ENCODE measurements at regions not wholly inside any gene's neighbourhood (a gene's known extent, or its start where the extent isn't known, plus 50 kb on each side); places are given as distances from the start of the nearest gene placed in this dataset.

DNA sequence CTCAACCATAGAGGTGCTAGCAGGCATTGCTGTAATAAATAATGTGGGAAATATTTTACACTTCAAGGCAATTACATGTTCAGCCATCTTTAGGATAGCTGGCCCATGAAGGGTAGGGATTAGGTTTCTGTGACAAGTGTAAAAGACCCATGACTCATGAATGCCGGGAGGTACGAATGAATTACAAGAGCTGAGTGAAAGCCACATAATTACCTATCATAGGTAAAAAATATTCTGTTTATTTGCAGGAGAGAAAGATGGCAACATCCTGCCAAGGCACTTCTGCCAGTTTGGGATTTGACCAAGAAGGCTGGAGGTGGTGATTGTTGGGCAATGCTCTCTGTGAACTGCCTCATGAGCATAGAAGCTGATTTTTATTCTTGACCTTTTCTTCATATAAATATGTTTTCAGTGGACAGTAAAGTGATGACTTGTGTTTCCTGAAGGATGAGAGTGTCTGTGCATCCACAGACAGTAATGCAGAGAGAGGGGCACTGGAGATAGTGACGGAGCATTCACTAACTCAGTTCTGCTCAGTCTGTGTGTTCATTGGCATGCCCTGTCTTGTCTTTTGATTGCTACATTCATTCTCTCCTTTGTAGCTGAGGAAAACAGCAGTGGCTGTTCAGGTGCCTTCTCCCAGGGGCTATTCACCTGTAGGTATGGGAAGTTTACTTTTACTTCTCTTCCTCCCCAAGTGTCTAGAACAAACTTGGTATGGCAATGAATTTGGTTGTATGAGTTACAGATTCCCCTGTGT, 481.1 kb downstream of the TFAP2B start:
- no peak for DNase-seq (ENCODE audit: low spot score, unreplicated experiment)
- H3K27ac Mint-ChIP-seq = no peak overlapping the region
- no peaks in the 10 kb centered on the region for H3K36me3 Mint-ChIP-seq (ENCODE audit: insufficient read depth)
- no peaks in the 10 kb centered on the region for H3K9me3 Mint-ChIP-seq (ENCODE audit: low read depth)
- no peaks in the 10 kb centered on the region for H3K27me3 Mint-ChIP-seq
- no peak overlapping the region for H3K4me3 Mint-ChIP-seq (ENCODE audit: low read depth)
- TF ChIP-seq, protein P1, sequence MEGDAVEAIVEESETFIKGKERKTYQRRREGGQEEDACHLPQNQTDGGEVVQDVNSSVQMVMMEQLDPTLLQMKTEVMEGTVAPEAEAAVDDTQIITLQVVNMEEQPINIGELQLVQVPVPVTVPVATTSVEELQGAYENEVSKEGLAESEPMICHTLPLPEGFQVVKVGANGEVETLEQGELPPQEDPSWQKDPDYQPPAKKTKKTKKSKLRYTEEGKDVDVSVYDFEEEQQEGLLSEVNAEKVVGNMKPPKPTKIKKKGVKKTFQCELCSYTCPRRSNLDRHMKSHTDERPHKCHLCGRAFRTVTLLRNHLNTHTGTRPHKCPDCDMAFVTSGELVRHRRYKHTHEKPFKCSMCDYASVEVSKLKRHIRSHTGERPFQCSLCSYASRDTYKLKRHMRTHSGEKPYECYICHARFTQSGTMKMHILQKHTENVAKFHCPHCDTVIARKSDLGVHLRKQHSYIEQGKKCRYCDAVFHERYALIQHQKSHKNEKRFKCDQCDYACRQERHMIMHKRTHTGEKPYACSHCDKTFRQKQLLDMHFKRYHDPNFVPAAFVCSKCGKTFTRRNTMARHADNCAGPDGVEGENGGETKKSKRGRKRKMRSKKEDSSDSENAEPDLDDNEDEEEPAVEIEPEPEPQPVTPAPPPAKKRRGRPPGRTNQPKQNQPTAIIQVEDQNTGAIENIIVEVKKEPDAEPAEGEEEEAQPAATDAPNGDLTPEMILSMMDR (IDR thresholded peaks at IDR 0.05; ENCODE audit: unreplicated experiment) = no peak
- peaks cover 5% of the 10 kb centered on the region for H3K4me1 Mint-ChIP-seq (ENCODE audit: low read depth)

DNA sequence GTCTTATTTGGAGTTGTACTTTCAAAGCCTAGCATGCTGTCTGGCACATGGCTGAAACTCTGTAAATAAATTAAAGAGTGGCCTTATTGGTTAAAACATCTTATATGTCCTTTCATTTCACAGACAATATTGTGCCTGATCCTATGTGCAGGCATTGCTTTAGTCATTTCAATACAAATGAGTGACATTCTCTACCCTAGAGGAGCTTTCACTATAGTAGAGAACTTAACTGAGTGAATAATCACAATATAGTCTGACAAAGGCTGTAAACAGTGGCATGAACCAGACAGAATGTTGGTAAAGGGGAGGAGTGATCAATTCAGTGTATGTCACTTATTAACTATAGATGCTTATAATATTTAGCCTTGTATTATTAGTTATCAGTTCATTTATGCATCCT, 481.8 kb downstream of the TFAP2B start:
- Mint-ChIP-seq H3K9me3 (ENCODE audit: low read depth) (no peaks in the 10 kb centered on the region), H3K27me3 (no peaks in the 10 kb centered on the region), H3K4me3 (ENCODE audit: low read depth) (no peak overlapping the region), H3K36me3 (ENCODE audit: insufficient read depth) (no peaks in the 10 kb centered on the region), H3K27ac (no peak overlapping the region), H3K4me1 (ENCODE audit: low read depth) (peaks cover 2% of the 10 kb centered on the region)
- no peak for DNase-seq (ENCODE audit: low spot score, unreplicated experiment)
- TF ChIP-seq, protein P1 (IDR thresholded peaks at IDR 0.05; ENCODE audit: unreplicated experiment) = no peak

DNA sequence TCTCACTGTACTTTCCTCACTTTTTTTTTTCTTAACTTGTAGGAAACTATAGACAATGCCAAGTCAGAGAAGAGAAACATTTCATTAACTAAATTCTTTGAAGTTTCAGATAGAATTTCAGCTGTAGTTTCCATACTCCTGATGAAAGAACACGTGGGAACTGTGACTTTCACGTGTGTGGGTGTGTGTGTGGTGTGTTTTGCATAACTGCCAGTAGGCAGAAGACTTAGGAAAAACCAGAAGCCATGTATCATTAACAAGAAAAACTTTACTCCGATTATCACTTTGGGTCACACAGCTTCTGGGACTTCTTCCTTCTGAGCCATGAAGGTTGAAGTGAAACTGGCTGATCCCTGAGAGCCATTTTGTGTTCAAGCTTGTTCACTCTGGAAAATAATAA, 483.3 kb downstream of the TFAP2B start:
- Mint-ChIP-seq H3K4me3 (ENCODE audit: low read depth) (no peak overlapping the region), H3K27me3 (peaks cover 4% of the 10 kb centered on the region), H3K36me3 (ENCODE audit: insufficient read depth) (no peaks in the 10 kb centered on the region), H3K4me1 (ENCODE audit: low read depth) (no peaks in the 10 kb centered on the region), H3K27ac (no peak overlapping the region), H3K9me3 (ENCODE audit: low read depth) (no peaks in the 10 kb centered on the region)
- no peak for DNase-seq (ENCODE audit: low spot score, unreplicated experiment)
- TF ChIP-seq, protein P1 (IDR thresholded peaks at IDR 0.05; ENCODE audit: unreplicated experiment) = no peak

DNA sequence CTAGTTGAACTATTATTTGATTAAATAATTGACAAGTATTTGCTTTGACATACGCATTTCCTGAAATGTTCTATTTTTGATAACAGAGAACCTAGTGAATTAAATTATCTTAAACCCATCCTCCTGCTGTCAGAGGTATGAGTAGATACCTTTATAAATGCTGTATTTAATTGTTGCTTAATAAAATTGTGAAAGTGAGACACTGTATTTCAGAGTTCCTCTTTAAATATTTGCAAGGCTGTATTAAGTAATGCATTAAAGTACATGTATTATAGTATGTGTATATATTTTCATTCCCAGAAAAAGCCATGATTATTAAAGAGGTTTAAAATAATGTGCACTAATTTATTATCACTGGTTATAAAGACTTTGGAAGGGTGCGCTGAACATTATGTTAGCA, 483.8 kb downstream of the TFAP2B start:
- no peak overlapping the region for H3K27ac Mint-ChIP-seq
- no peaks in the 10 kb centered on the region for H3K9me3 Mint-ChIP-seq (ENCODE audit: low read depth)
- H3K4me3 Mint-ChIP-seq (ENCODE audit: low read depth) = no peak overlapping the region
- H3K4me1 Mint-ChIP-seq (ENCODE audit: low read depth) = no peaks in the 10 kb centered on the region
- H3K36me3 Mint-ChIP-seq (ENCODE audit: insufficient read depth) = no peaks in the 10 kb centered on the region
- TF ChIP-seq, protein P1 (IDR thresholded peaks at IDR 0.05; ENCODE audit: unreplicated experiment) = no peak
- peaks cover 4% of the 10 kb centered on the region for H3K27me3 Mint-ChIP-seq
- no peak for DNase-seq (ENCODE audit: low spot score, unreplicated experiment)

DNA sequence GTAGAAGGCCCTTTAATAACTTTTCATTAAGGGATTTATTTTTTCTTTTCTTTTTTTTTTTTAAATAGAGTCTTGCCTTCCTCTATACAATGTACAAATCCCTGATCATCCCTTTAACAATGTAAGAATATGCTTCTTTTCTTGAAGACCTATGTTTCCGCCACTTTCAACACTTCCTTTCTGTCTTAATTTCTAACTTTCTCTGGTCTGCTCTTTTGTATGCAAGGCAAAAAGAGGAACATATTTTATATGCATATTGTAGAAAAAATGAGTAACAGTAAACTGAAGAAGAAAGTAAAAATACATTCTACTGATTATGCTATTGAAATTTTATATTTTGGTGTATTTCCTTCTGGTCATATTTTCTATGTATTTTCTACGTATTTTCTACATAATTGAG, 484.7 kb downstream of the TFAP2B start:
- TF ChIP-seq, protein P1 (IDR thresholded peaks at IDR 0.05; ENCODE audit: unreplicated experiment) = no peak
- no peak for DNase-seq (ENCODE audit: low spot score, unreplicated experiment)
- Mint-ChIP-seq H3K36me3 (ENCODE audit: insufficient read depth) (no peaks in the 10 kb centered on the region), H3K27ac (no peak overlapping the region), H3K27me3 (peaks cover 4% of the 10 kb centered on the region), H3K9me3 (ENCODE audit: low read depth) (no peaks in the 10 kb centered on the region), H3K4me1 (ENCODE audit: low read depth) (no peaks in the 10 kb centered on the region), H3K4me3 (ENCODE audit: low read depth) (no peak overlapping the region)
